ENCODE measurements at regions not wholly inside any gene's neighbourhood (a gene's known extent, or its start where the extent isn't known, plus 50 kb on each side); places are given as distances from the start of the nearest gene placed in this dataset.

DNA sequence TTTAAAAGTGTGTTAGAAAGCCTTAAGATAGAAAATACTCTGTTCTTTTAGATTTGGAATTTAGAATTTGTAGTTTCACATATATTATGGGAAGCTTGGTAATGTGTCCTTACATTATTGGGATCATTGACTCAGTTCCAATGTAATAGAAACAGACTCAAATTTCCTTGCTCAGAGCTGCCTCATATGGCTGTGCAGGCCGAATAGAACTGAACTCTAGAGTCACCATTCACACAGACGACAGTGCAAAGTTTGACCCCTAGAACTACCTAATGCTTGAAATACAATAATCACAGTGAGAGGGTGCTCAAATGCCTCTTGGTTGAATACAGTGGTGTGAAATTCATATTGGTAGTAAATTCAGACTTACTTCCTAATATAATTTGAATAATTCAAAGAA is 482.7 kb upstream of the CITED2 start:
- 67 to 82% (median 75%) methylated on average over 2 of the region's 2 CpGs for WGBS, 4 donors

DNA sequence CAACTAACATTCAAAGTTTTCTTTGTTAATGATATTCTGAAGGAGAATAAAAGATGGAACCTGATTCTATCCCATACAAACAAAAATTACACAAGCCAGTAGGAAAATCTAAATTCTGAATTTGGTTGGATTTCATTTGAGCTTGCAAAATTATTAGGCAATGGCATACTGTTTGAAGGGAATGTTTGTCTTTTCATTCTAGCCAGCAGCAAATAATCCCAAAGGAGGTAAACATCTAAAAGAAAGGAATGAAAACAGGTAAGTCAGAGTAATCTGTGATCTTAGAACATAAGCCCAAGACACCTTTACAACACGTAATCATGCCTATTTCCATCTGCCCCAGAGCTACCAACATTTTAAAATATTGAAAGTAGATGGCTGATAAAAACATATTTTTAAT is 482.1 kb upstream of the CITED2 start:
- WGBS, 4 donors = 91 to 98% (median 94%) methylated on average over 1 of the region's 1 CpG
- H3K4me1 ChIP-seq = peaks cover 0 to 12% (median 1%) of the 10 kb centered on the region in 12 donors
- no peak overlapping the region for H3K27ac ChIP-seq
- no peaks in the 10 kb centered on the region for H3K27me3 ChIP-seq
- DNase-seq (no peak), ATAC-seq (no peak)
- H3K4me3 ChIP-seq = no peak overlapping the region
- H3K36me3 ChIP-seq = no peaks in the 10 kb centered on the region
- peaks cover 0 to under 1% (median 0%) of the 10 kb centered on the region in 12 donors for H3K9me3 ChIP-seq
- intact Hi-C loops (cut with DNase I) = loop anchor here in 1 of 10 donors (10.0 kb wide), 1 partner anchor 482 kb away; the partner anchor contains the start of gene CITED2
- TF ChIP-seq POLR2A (IDR thresholded peaks at IDR 0.05) = no peak
- TF ChIP-seq, protein P1, sequence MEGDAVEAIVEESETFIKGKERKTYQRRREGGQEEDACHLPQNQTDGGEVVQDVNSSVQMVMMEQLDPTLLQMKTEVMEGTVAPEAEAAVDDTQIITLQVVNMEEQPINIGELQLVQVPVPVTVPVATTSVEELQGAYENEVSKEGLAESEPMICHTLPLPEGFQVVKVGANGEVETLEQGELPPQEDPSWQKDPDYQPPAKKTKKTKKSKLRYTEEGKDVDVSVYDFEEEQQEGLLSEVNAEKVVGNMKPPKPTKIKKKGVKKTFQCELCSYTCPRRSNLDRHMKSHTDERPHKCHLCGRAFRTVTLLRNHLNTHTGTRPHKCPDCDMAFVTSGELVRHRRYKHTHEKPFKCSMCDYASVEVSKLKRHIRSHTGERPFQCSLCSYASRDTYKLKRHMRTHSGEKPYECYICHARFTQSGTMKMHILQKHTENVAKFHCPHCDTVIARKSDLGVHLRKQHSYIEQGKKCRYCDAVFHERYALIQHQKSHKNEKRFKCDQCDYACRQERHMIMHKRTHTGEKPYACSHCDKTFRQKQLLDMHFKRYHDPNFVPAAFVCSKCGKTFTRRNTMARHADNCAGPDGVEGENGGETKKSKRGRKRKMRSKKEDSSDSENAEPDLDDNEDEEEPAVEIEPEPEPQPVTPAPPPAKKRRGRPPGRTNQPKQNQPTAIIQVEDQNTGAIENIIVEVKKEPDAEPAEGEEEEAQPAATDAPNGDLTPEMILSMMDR (IDR thresholded peaks at IDR 0.05) = no peak

More for the DNA sequence above, 482.7 kb upstream of the CITED2 start:
- no peaks in the 10 kb centered on the region for H3K27me3 ChIP-seq
- peaks cover 0 to 12% (median 1%) of the 10 kb centered on the region in 12 donors for H3K4me1 ChIP-seq
- TF ChIP-seq, protein P1 (IDR thresholded peaks at IDR 0.05) = no peak
- no peak for TF ChIP-seq POLR2A (IDR thresholded peaks at IDR 0.05)
- ATAC-seq (no peak), DNase-seq (no peak)
- H3K27ac ChIP-seq = no peak overlapping the region
- H3K36me3 ChIP-seq = no peaks in the 10 kb centered on the region
- H3K4me3 ChIP-seq = no peak overlapping the region
- intact Hi-C loops (cut with DNase I) = loop anchor here in 1 of 10 donors (10.0 kb wide), 1 partner anchor 482 kb away; the partner anchor contains the start of gene CITED2
- no peaks in the 10 kb centered on the region for H3K9me3 ChIP-seq

DNA sequence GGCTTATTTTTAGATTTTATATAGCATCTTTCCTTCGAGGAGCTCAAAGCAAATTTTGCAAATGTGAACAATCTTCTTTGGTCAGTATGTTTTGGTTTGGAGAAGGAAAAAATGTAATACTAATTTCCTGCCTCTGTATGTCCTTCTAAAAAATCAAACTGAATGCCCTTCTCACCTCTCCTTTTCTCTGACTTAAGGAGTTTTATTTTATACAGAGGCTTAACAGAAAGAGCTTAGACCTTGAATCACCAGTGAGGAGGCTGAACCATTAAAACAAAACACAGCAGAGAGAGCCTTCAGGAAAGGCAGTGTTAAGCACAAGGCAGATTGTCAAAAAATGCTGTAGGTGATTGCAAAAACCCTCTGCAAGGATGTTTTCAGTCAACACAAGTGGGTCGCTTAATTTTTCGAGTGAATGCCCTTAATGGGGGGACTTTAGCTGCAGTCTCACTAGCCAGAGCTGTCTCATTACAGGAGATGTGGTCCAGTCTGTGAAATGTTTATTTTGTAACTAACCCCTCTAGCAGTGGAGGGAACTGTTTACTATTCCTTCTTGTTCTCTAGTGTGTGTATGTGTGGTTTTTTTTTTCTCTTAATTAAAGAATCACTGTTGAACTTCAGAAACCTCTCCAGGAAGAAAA is 481.3 kb upstream of the CITED2 start:
- TF ChIP-seq, protein P1 (IDR thresholded peaks at IDR 0.05) = no peak
- TF ChIP-seq POLR2A (IDR thresholded peaks at IDR 0.05) = no peak
- intact Hi-C loops (cut with DNase I) = loop anchor here in 1 of 10 donors (10.0 kb wide), 1 partner anchor 481 kb away; the partner anchor contains the start of gene CITED2
- WGBS, 4 donors = 43 to 56% (median 51%) methylated on average over 3 of the region's 3 CpGs
- no peaks in the 10 kb centered on the region for H3K27me3 ChIP-seq
- peaks cover 0 to 12% (median 1%) of the 10 kb centered on the region in 12 donors for H3K4me1 ChIP-seq
- H3K4me3 ChIP-seq = no peak overlapping the region
- H3K36me3 ChIP-seq = no peaks in the 10 kb centered on the region
- ATAC-seq (no peak), DNase-seq (no peak)
- peak overlapping the region in 1 of 12 donors; percentile 26 for H3K27ac ChIP-seq
- H3K9me3 ChIP-seq = peaks cover 0 to 8% (median 2%) of the 10 kb centered on the region in 12 donors

DNA sequence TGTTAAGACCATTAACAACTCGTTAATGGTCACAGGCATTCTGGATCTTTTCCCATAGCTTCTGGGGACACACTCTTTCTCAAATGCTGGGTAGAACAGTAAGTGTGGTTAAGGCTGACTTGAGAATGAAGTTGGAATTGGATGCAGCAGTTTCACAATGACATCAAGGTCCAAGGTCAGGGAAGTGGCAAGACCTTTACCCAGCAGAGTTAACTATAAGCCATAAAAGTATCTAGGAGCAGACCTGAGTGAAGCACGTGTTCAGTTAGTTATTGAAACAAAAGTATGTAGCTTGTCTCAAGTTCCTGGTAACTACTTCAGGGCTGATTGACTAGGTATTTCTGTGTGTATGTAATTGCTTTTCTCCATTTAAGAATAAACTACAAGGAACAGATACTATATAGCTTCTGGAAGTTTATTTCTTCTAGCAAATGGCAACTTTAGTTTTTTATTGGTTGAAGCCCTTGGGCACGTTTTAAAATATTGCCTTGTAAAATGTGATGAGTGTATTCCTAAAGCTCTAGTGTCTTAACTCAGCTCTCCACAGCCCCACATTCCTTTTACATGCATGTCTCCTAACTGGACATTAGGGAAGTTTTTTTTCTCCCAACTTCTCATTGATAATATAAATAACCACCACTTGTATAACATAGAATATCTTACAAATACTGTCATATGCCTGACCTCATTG is 479.0 kb upstream of the CITED2 start:
- no peak for DNase-seq
- no peak for ATAC-seq
- H3K4me3 ChIP-seq = no peak overlapping the region
- peak overlapping the region in 5 of 12 donors; percentile 5 to 43 (median 31) for H3K27ac ChIP-seq
- no peaks in the 10 kb centered on the region for H3K27me3 ChIP-seq
- TF ChIP-seq POLR2A (IDR thresholded peaks at IDR 0.05) = no peak
- TF ChIP-seq, protein P1 (IDR thresholded peaks at IDR 0.05) = no peak
- peaks cover 0 to 12% (median 1%) of the 10 kb centered on the region in 12 donors for H3K4me1 ChIP-seq
- 63 to 70% (median 67%) methylated on average over 3 of the region's 3 CpGs for WGBS, 4 donors
- H3K36me3 ChIP-seq = no peaks in the 10 kb centered on the region
- H3K9me3 ChIP-seq = peaks cover 0 to 21% (median 6%) of the 10 kb centered on the region in 12 donors
- intact Hi-C loops (cut with DNase I) = loop anchor here in 1 of 10 donors (10.0 kb wide), 1 partner anchor 479 kb away; the partner anchor contains the start of gene CITED2

Data from heart left ventricle (tissue), 16 donors.